Liver (tissue), 8 donors: ENCODE measurements at regions not wholly inside any gene's neighbourhood (a gene's known extent, or its start where the extent isn't known, plus 50 kb on each side); places are given as distances from the start of the nearest gene placed in this dataset.

Source experiments
- DNase-seq: peaks from one replicate; pipeline ENCODE4 v3.0.0-alpha.2; 2017; ENCODE audit warnings: low spot score
- H3K27ac ChIP-seq, 2 donors: one replicate each; pipeline ENCODE4 v1.7.0; 2013; ENCODE audit warnings: inconsistent platforms in 2 of 2, low read length in 2 of 2, control low read depth in 1 of 2, low read depth in 1 of 2, mild to moderate bottlenecking in 1 of 2
- H3K27me3 ChIP-seq, 4 donors: one replicate each; pipeline versions ENCODE4 v1.6.1 to v1.7.0; 2013; ENCODE audit warnings: low read length in 3 of 4, inconsistent platforms in 1 of 4, mild to moderate bottlenecking in 1 of 4, moderate library complexity in 1 of 4; ENCODE audit not compliant: control insufficient read depth in 4 of 4, insufficient read depth in 4 of 4
- H3K36me3 ChIP-seq, 4 donors: one replicate each; pipeline versions ENCODE4 v1.6.1 to v1.7.0; 2013; ENCODE audit warnings: low read length in 3 of 4, mild to moderate bottlenecking in 3 of 4, low read depth in 1 of 4, moderate library complexity in 1 of 4; ENCODE audit not compliant: control insufficient read depth in 4 of 4, insufficient read depth in 3 of 4
- H3K4me1 ChIP-seq, 4 donors: one replicate each; pipeline versions ENCODE4 v1.6.1 to v1.7.0; 2013; ENCODE audit warnings: low read length in 3 of 4, mild to moderate bottlenecking in 3 of 4, moderate library complexity in 1 of 4; ENCODE audit not compliant: control insufficient read depth in 4 of 4, insufficient read depth in 4 of 4
- H3K4me3 ChIP-seq, 3 donors: one replicate each; pipeline versions ENCODE4 v1.6.1 to v1.7.0; 2013; ENCODE audit warnings: low read length in 3 of 3, control low read depth in 1 of 3, low read depth in 1 of 3, mild to moderate bottlenecking in 1 of 3
- H3K9ac ChIP-seq, 2 donors: one replicate each; pipeline ENCODE4 v1.7.0; 2013; ENCODE audit warnings: low read length in 2 of 2, mild to moderate bottlenecking in 2 of 2, moderate library complexity in 2 of 2, control low read depth in 1 of 2, low read depth in 1 of 2
- H3K9me3 ChIP-seq, 4 donors: one replicate each; pipeline versions ENCODE4 v1.6.1 to v1.7.0; 2013; ENCODE audit warnings: low read length in 3 of 4; ENCODE audit not compliant: control insufficient read depth in 4 of 4
- ATF3 ChIP-seq: IDR thresholded peaks from 2 replicates; pipeline ENCODE4 v1.6.1; 2016; ENCODE audit warnings: antibody characterized with exemption
- CTCF ChIP-seq: fragments of 150-350 bp; IDR thresholded peaks from 2 replicates; pipeline ENCODE4 v1.5.1; 2017; ENCODE audit warnings: improper control_type of control experiment, low read depth, low read length; ENCODE audit not compliant: missing input control
- EGR1 ChIP-seq, 2 donors: IDR thresholded peaks; 2 replicates each; pipeline ENCODE4 v1.6.1; 2016 to 2018; ENCODE audit warnings: antibody characterized with exemption in 2 of 2, low read depth in 2 of 2
- FOXA1 ChIP-seq: IDR thresholded peaks from 2 replicates; pipeline ENCODE4 v1.6.1; 2016; ENCODE audit warnings: antibody characterized with exemption
- FOXA2 ChIP-seq: IDR thresholded peaks from 2 replicates; pipeline ENCODE4 v1.6.1; 2016; ENCODE audit warnings: antibody characterized with exemption
- GABPA ChIP-seq, 2 donors: IDR thresholded peaks in 1 of 2; conservative IDR thresholded peaks in 1 of 2; 2 replicates each; pipeline ENCODE4 v1.6.1; 2016; ENCODE audit warnings: antibody characterized with exemption in 2 of 2, mild to moderate bottlenecking in 1 of 2, moderate library complexity in 1 of 2
- HNF4A ChIP-seq, 2 donors: conservative IDR thresholded peaks; 2 replicates each; pipeline ENCODE4 v1.6.1; 2016; ENCODE audit warnings: antibody characterized with exemption in 2 of 2, mild to moderate bottlenecking in 2 of 2
- HNF4G ChIP-seq: IDR thresholded peaks from 2 replicates; pipeline ENCODE4 v1.6.1; 2016; ENCODE audit warnings: antibody characterized with exemption
- JUND ChIP-seq, 2 donors: IDR thresholded peaks; 2 replicates each; pipeline ENCODE4 v1.6.1; 2016; ENCODE audit warnings: antibody characterized with exemption in 2 of 2
- NR2F2 ChIP-seq: IDR thresholded peaks from 2 replicates; pipeline ENCODE4 v1.6.1; 2016; ENCODE audit warnings: antibody characterized with exemption
- RAD21 ChIP-seq, 2 donors: IDR thresholded peaks; 2 replicates each; pipeline ENCODE4 v1.6.1; 2016; ENCODE audit warnings: antibody characterized with exemption in 2 of 2, mild to moderate bottlenecking in 2 of 2
- REST ChIP-seq: IDR thresholded peaks from 2 replicates; pipeline ENCODE4 v1.6.1; 2016; ENCODE audit warnings: antibody characterized with exemption, mild to moderate bottlenecking
- RXRA ChIP-seq, 2 donors: IDR thresholded peaks; 2 replicates each; pipeline ENCODE4 v1.6.1; 2017 to 2018; ENCODE audit warnings: antibody characterized with exemption in 2 of 2, mild to moderate bottlenecking in 1 of 2
- SP1 ChIP-seq: IDR thresholded peaks from 2 replicates; pipeline ENCODE4 v1.6.1; 2018; ENCODE audit warnings: antibody characterized with exemption, mild to moderate bottlenecking
- TAF1 ChIP-seq: conservative IDR thresholded peaks from 2 replicates; pipeline ENCODE4 v1.6.1; 2016; ENCODE audit warnings: antibody characterized with exemption, mild to moderate bottlenecking
- YY1 ChIP-seq: IDR thresholded peaks from 2 replicates; pipeline ENCODE4 v1.6.1; 2016; ENCODE audit warnings: antibody characterized with exemption, mild to moderate bottlenecking
- ZBTB33 ChIP-seq: IDR thresholded peaks from 2 replicates; pipeline ENCODE4 v1.6.1; 2016; ENCODE audit warnings: antibody characterized with exemption
- WGBS: extraction: QIAGEN DNeasy Blood & Tissue Kit; methylation state at CpG from one replicate; pipeline ENCODE4 v1.1.7; 2013; 5-methylcytosine and 5-hydroxymethylcytosine counted together
- donor health status: healthy.
- donor health status: healthy.
- donor health status: healthy.
- donor health status: healthy.
- donor health status: healthy.

- TF ChIP-seq HNF4G (no peak), RAD21 (IDR thresholded peaks at IDR 0.05) (no peak), ATF3 (no peak), JUND (IDR thresholded peaks at IDR 0.05) (no peak), SP1 (no peak), EGR1 (IDR thresholded peaks at IDR 0.05; ENCODE audit: low read depth in 2 of 2) (no peak), FOXA1 (no peak), CTCF (no peak), TAF1 (no peak), YY1 (no peak), ZBTB33 (no peak), GABPA (IDR thresholded peaks at IDR 0.05 in 1 of 2, conservative IDR thresholded peaks at IDR 0.05 in 1 of 2) (no peak), FOXA2 (no peak), HNF4A (conservative IDR thresholded peaks at IDR 0.05) (no peak), REST (no peak), RXRA (IDR thresholded peaks at IDR 0.05) (no peak), NR2F2 (no peak)
- Histone ChIP-seq H3K9me3 (peaks cover 0 to 6% (median 0%) of the 10 kb centered on the region in 4 donors), H3K27ac (no peak overlapping the region), H3K27me3 (peaks cover 0 to 4% (median 0%) of the 10 kb centered on the region in 4 donors), H3K4me3 (no peak overlapping the region), H3K36me3 (no peaks in the 10 kb centered on the region), H3K9ac (no peak overlapping the region), H3K4me1 (no peaks in the 10 kb centered on the region)
- DNase-seq, result no peak
- WGBS, result 86% methylated on average over 14 of the region's 14 CpGs
Measured at GRCh38 chr4:189035091-189035490, 895.9 kb downstream of the TRIML1 start.

- Histone ChIP-seq H3K9me3 (peaks cover 0 to 6% (median 0%) of the 10 kb centered on the region in 4 donors), H3K36me3 (no peaks in the 10 kb centered on the region), H3K4me1 (no peaks in the 10 kb centered on the region), H3K4me3 (no peak overlapping the region), H3K27me3 (peaks cover 0 to 7% (median 0%) of the 10 kb centered on the region in 4 donors), H3K9ac (no peak overlapping the region), H3K27ac (no peak overlapping the region)
- TF ChIP-seq NR2F2 (no peak), HNF4G (no peak), CTCF (no peak)
- WGBS, result 87% methylated on average over 19 of the region's 19 CpGs
- no peak for DNase-seq
Measured at GRCh38 chr4:189035654-189036053, 896.4 kb downstream of the TRIML1 start.
